ENCODE measurements at regions not wholly inside any gene's neighbourhood (a gene's known extent, or its start where the extent isn't known, plus 50 kb on each side); places are given as distances from the start of the nearest gene placed in this dataset.

- TF ChIP-seq, protein P1, sequence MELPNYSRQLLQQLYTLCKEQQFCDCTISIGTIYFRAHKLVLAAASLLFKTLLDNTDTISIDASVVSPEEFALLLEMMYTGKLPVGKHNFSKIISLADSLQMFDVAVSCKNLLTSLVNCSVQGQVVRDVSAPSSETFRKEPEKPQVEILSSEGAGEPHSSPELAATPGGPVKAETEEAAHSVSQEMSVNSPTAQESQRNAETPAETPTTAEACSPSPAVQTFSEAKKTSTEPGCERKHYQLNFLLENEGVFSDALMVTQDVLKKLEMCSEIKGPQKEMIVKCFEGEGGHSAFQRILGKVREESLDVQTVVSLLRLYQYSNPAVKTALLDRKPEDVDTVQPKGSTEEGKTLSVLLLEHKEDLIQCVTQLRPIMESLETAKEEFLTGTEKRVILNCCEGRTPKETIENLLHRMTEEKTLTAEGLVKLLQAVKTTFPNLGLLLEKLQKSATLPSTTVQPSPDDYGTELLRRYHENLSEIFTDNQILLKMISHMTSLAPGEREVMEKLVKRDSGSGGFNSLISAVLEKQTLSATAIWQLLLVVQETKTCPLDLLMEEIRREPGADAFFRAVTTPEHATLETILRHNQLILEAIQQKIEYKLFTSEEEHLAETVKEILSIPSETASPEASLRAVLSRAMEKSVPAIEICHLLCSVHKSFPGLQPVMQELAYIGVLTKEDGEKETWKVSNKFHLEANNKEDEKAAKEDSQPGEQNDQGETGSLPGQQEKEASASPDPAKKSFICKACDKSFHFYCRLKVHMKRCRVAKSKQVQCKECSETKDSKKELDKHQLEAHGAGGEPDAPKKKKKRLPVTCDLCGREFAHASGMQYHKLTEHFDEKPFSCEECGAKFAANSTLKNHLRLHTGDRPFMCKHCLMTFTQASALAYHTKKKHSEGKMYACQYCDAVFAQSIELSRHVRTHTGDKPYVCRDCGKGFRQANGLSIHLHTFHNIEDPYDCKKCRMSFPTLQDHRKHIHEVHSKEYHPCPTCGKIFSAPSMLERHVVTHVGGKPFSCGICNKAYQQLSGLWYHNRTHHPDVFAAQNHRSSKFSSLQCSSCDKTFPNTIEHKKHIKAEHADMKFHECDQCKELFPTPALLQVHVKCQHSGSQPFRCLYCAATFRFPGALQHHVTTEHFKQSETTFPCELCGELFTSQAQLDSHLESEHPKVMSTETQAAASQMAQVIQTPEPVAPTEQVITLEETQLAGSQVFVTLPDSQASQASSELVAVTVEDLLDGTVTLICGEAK (IDR thresholded peaks at IDR 0.05; ENCODE audit: borderline replicate concordance): no peak
- TF ChIP-seq, protein P2, sequence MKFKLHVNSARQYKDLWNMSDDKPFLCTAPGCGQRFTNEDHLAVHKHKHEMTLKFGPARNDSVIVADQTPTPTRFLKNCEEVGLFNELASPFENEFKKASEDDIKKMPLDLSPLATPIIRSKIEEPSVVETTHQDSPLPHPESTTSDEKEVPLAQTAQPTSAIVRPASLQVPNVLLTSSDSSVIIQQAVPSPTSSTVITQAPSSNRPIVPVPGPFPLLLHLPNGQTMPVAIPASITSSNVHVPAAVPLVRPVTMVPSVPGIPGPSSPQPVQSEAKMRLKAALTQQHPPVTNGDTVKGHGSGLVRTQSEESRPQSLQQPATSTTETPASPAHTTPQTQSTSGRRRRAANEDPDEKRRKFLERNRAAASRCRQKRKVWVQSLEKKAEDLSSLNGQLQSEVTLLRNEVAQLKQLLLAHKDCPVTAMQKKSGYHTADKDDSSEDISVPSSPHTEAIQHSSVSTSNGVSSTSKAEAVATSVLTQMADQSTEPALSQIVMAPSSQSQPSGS (IDR thresholded peaks at IDR 0.05; ENCODE audit: low read length): no peak
- no peak for TF ChIP-seq KDM1A (IDR thresholded peaks at IDR 0.05; ENCODE audit: borderline replicate concordance)
Measured at GRCh38 chr14:35211067-35211466, 81.1 kb upstream of the PSMA6 start (continued).

GRCh38 chr14:35212471-35213142, 79.6 kb upstream of the PSMA6 start:
- ChIA-PET SMC1A (ENCODE audit: uncharacterized antibody, unreplicated experiment) (interaction anchor here (0.7 to 1.3 kb wide), 5 partner anchors 10 to 195 kb away, joined by 3 to 5 read pairs (median 3); no protein-coding TSS in a partner anchor), POLR2A (interaction anchor here (1.4 kb wide), 1 partner anchor 13 kb away, joined by 4 read pairs; no protein-coding TSS in a partner anchor), RAD21 (ENCODE audit: unreplicated experiment) (interaction anchor here (1.1 to 1.8 kb wide), 5 partner anchors 19 to 193 kb away, joined by 3 to 5 read pairs (median 3); no protein-coding TSS in a partner anchor), CTCF (interaction anchor here (0.6 to 4.5 kb wide), 10 partner anchors 13 to 210 kb away, joined by 3 to 29 read pairs (median 3); no protein-coding TSS in a partner anchor)
- no peaks in the 10 kb centered on the region for H3K27me3 ChIP-seq (replicated peaks in 1 of 2; ENCODE audit: control insufficient read depth in 2 of 2, insufficient read depth in 2 of 2, low read length in 1 of 2)
- in situ Hi-C loops (cut with MboI) (no loop called here), intact Hi-C loops (cut with micrococcal nuclease; ENCODE audit: unreplicated experiment) (no loop called here)
- no peak for ATAC-seq
- no peaks in the 10 kb centered on the region for H3K4me1 ChIP-seq (ENCODE audit: control insufficient read depth, insufficient read depth, low read length)
- no peak overlapping the region for H3K9ac ChIP-seq (ENCODE audit: control insufficient read depth, insufficient read depth, low read length)
- BruUV-seq (replicated peaks): no TSS peak
- H3K4me2 ChIP-seq (ENCODE audit: control insufficient read depth, insufficient read depth): no peak overlapping the region
- H3K9me3 ChIP-seq (replicated peaks; ENCODE audit: control insufficient read depth, insufficient read depth, low read length): no peaks in the 10 kb centered on the region
- no peak overlapping the region for H3K4me3 ChIP-seq
- DNase-seq (ENCODE audit: low read depth, low spot score): no peak
- no peaks in the 10 kb centered on the region for H3K36me3 ChIP-seq (ENCODE audit: control insufficient read depth in 2 of 2, insufficient read depth in 2 of 2, low read length in 1 of 2)
- H4K20me1 ChIP-seq (ENCODE audit: control insufficient read depth, insufficient read depth): no peaks in the 10 kb centered on the region
- no peaks in the 10 kb centered on the region for H3K79me2 ChIP-seq (ENCODE audit: control insufficient read depth, insufficient read depth, low read length)
- 97% methylated on average over 3 of the region's 3 CpGs for WGBS (ENCODE audit: insufficient coverage, insufficient replicate concordance, low lambda C conversion rate, missing lambda C conversion rate)
- FAIRE-seq: no peak
- H3K27ac ChIP-seq (ENCODE audit: control insufficient read depth, insufficient read depth): no peak overlapping the region
- no peak overlapping the region for H2AFZ ChIP-seq (ENCODE audit: control insufficient read depth, low read depth, low read length)
- TF ChIP-seq WRNIP1 (IDR thresholded peaks at IDR 0.05; ENCODE audit: borderline replicate concordance, low read depth, low read length): no peak
- TF ChIP-seq ZBTB11 (CRISPR knock-in tag; IDR thresholded peaks at IDR 0.05): no peak
- TF ChIP-seq NFXL1 (IDR thresholded peaks at IDR 0.05; ENCODE audit: borderline replicate concordance): no peak
- no peak for TF ChIP-seq GATAD2B (conservative IDR thresholded peaks at IDR 0.05; ENCODE audit: low read depth)
- no peak for TF ChIP-seq ZBED1 (IDR thresholded peaks at IDR 0.05; ENCODE audit: borderline replicate concordance)
- TF ChIP-seq, protein P3, sequence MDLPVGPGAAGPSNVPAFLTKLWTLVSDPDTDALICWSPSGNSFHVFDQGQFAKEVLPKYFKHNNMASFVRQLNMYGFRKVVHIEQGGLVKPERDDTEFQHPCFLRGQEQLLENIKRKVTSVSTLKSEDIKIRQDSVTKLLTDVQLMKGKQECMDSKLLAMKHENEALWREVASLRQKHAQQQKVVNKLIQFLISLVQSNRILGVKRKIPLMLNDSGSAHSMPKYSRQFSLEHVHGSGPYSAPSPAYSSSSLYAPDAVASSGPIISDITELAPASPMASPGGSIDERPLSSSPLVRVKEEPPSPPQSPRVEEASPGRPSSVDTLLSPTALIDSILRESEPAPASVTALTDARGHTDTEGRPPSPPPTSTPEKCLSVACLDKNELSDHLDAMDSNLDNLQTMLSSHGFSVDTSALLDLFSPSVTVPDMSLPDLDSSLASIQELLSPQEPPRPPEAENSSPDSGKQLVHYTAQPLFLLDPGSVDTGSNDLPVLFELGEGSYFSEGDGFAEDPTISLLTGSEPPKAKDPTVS (IDR thresholded peaks at IDR 0.05; ENCODE audit: low read depth, low read length): no peak
- no peak for TF ChIP-seq SPI1 (IDR thresholded peaks at IDR 0.05; ENCODE audit: borderline replicate concordance, insufficient read depth, low read depth, low read length)
- no peak for TF ChIP-seq YBX1 (IDR thresholded peaks at IDR 0.05)

Data from GM12878 (cell line).